ENCODE measurements at regions not wholly inside any gene's neighbourhood (a gene's known extent, or its start where the extent isn't known, plus 50 kb on each side); places are given as distances from the start of the nearest gene placed in this dataset.

DNA sequence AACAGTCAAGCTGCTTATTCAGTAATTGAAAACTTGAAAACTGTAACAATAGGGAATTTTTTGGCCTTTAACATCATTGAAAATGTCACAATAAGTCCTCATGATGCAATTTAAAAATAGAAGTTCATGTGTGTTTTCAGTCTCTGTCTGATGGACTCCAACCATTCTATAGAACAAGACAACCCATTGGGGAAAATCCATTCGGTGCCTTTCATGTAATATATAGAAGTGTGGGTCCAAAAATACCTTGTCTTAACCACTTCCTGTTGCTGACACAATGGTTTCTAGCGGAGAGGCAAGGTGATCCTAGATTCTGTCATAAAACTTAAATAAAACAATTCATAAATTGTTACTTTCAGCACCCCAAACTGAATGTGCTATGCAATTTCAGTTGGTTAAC is 1131.3 kb upstream of the MAP3K7 start (continued):
- TF ChIP-seq ZNF687 (IDR thresholded peaks at IDR 0.05), result no peak
- peak; percentile 95 for TF ChIP-seq RUNX3 (IDR thresholded peaks at IDR 0.05; ENCODE audit: low read length)
- TF ChIP-seq CEBPB (IDR thresholded peaks at IDR 0.05; ENCODE audit: borderline replicate concordance in 1 of 2, low read depth in 2 of 2, low read length in 2 of 2), result peak in 1 of 2 experiments; percentile 28; a peak in 1 of 4 replicates
- TF ChIP-seq POLR2A (IDR thresholded peaks at IDR 0.05; ENCODE audit: low read depth, low read length), result no peak
- TF ChIP-seq MYB (IDR thresholded peaks at IDR 0.05; ENCODE audit: borderline replicate concordance, low read depth, low read length), result no peak
- TF ChIP-seq NR2F1 (conservative IDR thresholded peaks at IDR 0.05), result 0 out of 2 replicates have a peak, but pooled peaks have one; percentile 9
- peak in 1 of 2 experiments; percentile 70; a peak in 1 of 4 replicates for TF ChIP-seq ETV6 (conservative IDR thresholded peaks at IDR 0.05 in 1 of 2, IDR thresholded peaks at IDR 0.05 in 1 of 2; ENCODE audit: borderline replicate concordance in 1 of 2, low read depth in 1 of 2)
- TF ChIP-seq, protein P1, sequence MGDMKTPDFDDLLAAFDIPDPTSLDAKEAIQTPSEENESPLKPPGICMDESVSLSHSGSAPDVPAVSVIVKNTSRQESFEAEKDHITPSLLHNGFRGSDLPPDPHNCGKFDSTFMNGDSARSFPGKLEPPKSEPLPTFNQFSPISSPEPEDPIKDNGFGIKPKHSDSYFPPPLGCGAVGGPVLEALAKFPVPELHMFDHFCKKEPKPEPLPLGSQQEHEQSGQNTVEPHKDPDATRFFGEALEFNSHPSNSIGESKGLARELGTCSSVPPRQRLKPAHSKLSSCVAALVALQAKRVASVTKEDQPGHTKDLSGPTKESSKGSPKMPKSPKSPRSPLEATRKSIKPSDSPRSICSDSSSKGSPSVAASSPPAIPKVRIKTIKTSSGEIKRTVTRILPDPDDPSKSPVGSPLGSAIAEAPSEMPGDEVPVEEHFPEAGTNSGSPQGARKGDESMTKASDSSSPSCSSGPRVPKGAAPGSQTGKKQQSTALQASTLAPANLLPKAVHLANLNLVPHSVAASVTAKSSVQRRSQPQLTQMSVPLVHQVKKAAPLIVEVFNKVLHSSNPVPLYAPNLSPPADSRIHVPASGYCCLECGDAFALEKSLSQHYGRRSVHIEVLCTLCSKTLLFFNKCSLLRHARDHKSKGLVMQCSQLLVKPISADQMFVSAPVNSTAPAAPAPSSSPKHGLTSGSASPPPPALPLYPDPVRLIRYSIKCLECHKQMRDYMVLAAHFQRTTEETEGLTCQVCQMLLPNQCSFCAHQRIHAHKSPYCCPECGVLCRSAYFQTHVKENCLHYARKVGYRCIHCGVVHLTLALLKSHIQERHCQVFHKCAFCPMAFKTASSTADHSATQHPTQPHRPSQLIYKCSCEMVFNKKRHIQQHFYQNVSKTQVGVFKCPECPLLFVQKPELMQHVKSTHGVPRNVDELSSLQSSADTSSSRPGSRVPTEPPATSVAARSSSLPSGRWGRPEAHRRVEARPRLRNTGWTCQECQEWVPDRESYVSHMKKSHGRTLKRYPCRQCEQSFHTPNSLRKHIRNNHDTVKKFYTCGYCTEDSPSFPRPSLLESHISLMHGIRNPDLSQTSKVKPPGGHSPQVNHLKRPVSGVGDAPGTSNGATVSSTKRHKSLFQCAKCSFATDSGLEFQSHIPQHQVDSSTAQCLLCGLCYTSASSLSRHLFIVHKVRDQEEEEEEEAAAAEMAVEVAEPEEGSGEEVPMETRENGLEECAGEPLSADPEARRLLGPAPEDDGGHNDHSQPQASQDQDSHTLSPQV (IDR thresholded peaks at IDR 0.05), result no peak
- no peak for TF ChIP-seq ZNF24 (IDR thresholded peaks at IDR 0.05)
- TF ChIP-seq GABPA (IDR thresholded peaks at IDR 0.05; ENCODE audit: low read depth), result peak; percentile 73
- TF ChIP-seq, protein P2, sequence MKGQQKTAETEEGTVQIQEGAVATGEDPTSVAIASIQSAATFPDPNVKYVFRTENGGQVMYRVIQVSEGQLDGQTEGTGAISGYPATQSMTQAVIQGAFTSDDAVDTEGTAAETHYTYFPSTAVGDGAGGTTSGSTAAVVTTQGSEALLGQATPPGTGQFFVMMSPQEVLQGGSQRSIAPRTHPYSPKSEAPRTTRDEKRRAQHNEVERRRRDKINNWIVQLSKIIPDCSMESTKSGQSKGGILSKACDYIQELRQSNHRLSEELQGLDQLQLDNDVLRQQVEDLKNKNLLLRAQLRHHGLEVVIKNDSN (IDR thresholded peaks at IDR 0.05; ENCODE audit: borderline replicate concordance, extremely low read length, insufficient read depth, low read depth, low read length), result no peak
- TF ChIP-seq ESRRA (IDR thresholded peaks at IDR 0.05; ENCODE audit: low read length), result no peak
- TF ChIP-seq STAT3 (IDR thresholded peaks at IDR 0.05; ENCODE audit: low read depth, low read length), result no peak
- no peak for TF ChIP-seq CBX5 (IDR thresholded peaks at IDR 0.05; ENCODE audit: low read depth)
- TF ChIP-seq HSF1 (IDR thresholded peaks at IDR 0.05; ENCODE audit: low read depth, low read length), result no peak
- TF ChIP-seq ZBTB40 (IDR thresholded peaks at IDR 0.05; ENCODE audit: borderline replicate concordance), result no peak; the same call in 1 of the 2 replicates

All from GM12878 (cell line).